Cardiac muscle cell (in vitro differentiated cells and primary cell): ENCODE measurements at regions not wholly inside any gene's neighbourhood (a gene's known extent, or its start where the extent isn't known, plus 50 kb on each side); places are given as distances from the start of the nearest gene placed in this dataset.

ENCODE experiments used
- DNase-seq, 2 donors: peaks; one replicate each; pipeline versions ENCODE4 v3.0.0 to v3.0.0-alpha.2; 2010 to 2017; ENCODE audit warnings: low read depth in 1 of 2, low spot score in 1 of 2
- H3K27ac ChIP-seq: fragments of 200-600 bp; sonication (generic); 2 replicates; pipeline ENCODE4 v1.5.1; 2016
- H3K27me3 ChIP-seq: fragments of 200-600 bp; sonication (generic); 2 replicates; pipeline ENCODE4 v1.6.0; 2016; ENCODE audit warnings: control low read depth
- H3K36me3 ChIP-seq: fragments of 200-600 bp; sonication (generic); 2 replicates; pipeline ENCODE4 v1.5.1; 2016; ENCODE audit warnings: control low read depth
- H3K4me1 ChIP-seq: fragments of 200-600 bp; sonication (generic); 2 replicates; pipeline ENCODE4 v1.8.1; 2017; ENCODE audit warnings: low read depth, mild to moderate bottlenecking, mixed run types
- H3K4me3 ChIP-seq: fragments of 200-600 bp; sonication (generic); 2 replicates; pipeline ENCODE4 v1.5.1; 2016; ENCODE audit warnings: mild to moderate bottlenecking
- H3K9me3 ChIP-seq: fragments of 200-600 bp; sonication (generic); 2 replicates; pipeline ENCODE4 v1.5.1; 2017; ENCODE audit warnings: low read depth, mild to moderate bottlenecking, control low read depth
- CTCF ChIP-seq: IDR thresholded peaks from 2 replicates; pipeline ENCODE4 v1.5.1; 2012; ENCODE audit warnings: low read depth, mild to moderate bottlenecking, low read length

- no peak for DNase-seq
- H3K27me3 ChIP-seq, result peaks cover 69% of the 10 kb centered on the region
- H3K27ac ChIP-seq, result no peak overlapping the region
- no peak for TF ChIP-seq CTCF
- no peaks in the 10 kb centered on the region for H3K36me3 ChIP-seq
- H3K9me3 ChIP-seq, result no peaks in the 10 kb centered on the region
- H3K4me1 ChIP-seq, result no peaks in the 10 kb centered on the region
- no peak overlapping the region for H3K4me3 ChIP-seq
Measured at GRCh38 chr17:79398441-79398840, 212.4 kb downstream of the RBFOX3 start.

DNA sequence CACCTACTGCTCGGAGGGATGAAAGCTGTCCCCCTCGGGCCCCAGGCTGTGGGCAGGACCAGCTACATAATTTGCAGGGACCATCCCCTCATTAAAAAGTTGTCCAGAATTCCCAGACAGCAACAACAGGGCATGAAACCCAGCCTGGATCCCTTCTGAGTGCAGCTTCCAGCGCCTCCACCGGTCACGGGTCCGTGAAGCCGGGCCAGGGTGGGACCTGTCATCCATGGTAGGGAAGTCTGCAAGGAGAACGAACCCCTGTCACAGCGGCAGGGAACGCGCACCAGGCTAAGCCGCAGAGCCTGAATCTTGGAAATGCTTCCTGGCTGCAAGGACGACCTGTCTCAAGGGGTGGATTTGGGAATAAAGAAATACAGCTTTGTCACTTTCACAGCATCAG lies 214.2 kb downstream of the RBFOX3 start:
- no peaks in the 10 kb centered on the region for H3K36me3 ChIP-seq
- TF ChIP-seq CTCF, result no peak
- no peak overlapping the region for H3K27ac ChIP-seq
- no peak overlapping the region for H3K4me3 ChIP-seq
- no peaks in the 10 kb centered on the region for H3K4me1 ChIP-seq
- no peaks in the 10 kb centered on the region for H3K9me3 ChIP-seq
- H3K27me3 ChIP-seq, result peaks cover 71% of the 10 kb centered on the region
- no peak for DNase-seq

- Histone ChIP-seq H3K27ac (no peak overlapping the region), H3K4me3 (no peak overlapping the region), H3K9me3 (no peaks in the 10 kb centered on the region), H3K27me3 (peaks cover 74% of the 10 kb centered on the region), H3K36me3 (no peaks in the 10 kb centered on the region), H3K4me1 (no peaks in the 10 kb centered on the region)
- DNase-seq, result no peak
- TF ChIP-seq CTCF, result no peak
Measured at GRCh38 chr17:79395545-79395944, 215.3 kb downstream of the RBFOX3 start.

- no peak for DNase-seq
- Histone ChIP-seq H3K4me1 (no peaks in the 10 kb centered on the region), H3K4me3 (no peak overlapping the region), H3K27ac (no peak overlapping the region), H3K9me3 (no peaks in the 10 kb centered on the region), H3K27me3 (peaks cover 74% of the 10 kb centered on the region), H3K36me3 (no peaks in the 10 kb centered on the region)
- TF ChIP-seq CTCF, result no peak
Measured at GRCh38 chr17:79395066-79395465, 215.8 kb downstream of the RBFOX3 start.

DNA sequence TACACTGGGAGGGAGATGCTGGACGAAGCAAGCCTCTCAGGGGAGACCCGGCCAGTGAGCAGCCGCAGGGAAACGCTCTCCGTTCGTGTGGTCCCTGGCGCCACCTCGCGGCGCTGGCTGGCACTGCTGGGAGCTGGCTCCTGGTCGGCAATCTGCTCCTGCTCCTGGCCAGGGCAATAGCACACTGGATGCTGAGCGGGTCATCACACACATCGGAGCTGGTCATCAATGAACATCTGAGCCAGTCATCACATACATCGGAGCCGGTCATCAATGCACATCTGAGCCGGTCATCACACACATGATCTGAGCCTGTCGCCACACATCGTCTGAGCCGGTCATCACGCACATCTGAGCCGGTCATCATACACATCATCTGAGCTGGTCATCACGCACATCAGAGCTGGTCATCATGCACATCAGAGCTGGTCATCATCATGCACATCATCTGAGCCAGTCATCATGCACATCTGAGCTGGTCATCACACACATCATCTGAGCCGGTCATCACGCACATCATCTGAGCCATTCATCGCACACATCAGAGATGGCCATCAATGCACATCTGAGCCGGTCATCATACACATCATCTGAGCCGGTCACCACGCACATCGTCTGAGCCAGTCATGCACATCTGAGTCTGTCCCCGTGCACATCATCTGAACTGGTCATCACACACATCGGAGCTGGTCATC lies 217.3 kb downstream of the RBFOX3 start:
- Histone ChIP-seq H3K4me1 (no peaks in the 10 kb centered on the region), H3K27me3 (peaks cover 79% of the 10 kb centered on the region), H3K36me3 (no peaks in the 10 kb centered on the region), H3K9me3 (no peaks in the 10 kb centered on the region), H3K4me3 (no peak overlapping the region), H3K27ac (no peak overlapping the region)
- TF ChIP-seq CTCF, result peak; percentile 98
- DNase-seq, result peak; percentile 80 to 91
